ENCODE measurements at regions not wholly inside any gene's neighbourhood (a gene's known extent, or its start where the extent isn't known, plus 50 kb on each side); places are given as distances from the start of the nearest gene placed in this dataset.

- TF ChIP-seq POLR2A (IDR thresholded peaks at IDR 0.05) = no peak
- no peak for TF ChIP-seq CTCF (IDR thresholded peaks at IDR 0.05)
- TF ChIP-seq EP300 (IDR thresholded peaks at IDR 0.05) = no peak
These were observed 57.7 kb upstream of the MAP4K3 start for GRCh38 chr2:39494784-39495251.

Data from stomach (tissue), 4 donors.